Uterus (tissue), 3 donors: ENCODE measurements at regions not wholly inside any gene's neighbourhood (a gene's known extent, or its start where the extent isn't known, plus 50 kb on each side); places are given as distances from the start of the nearest gene placed in this dataset.

ENCODE experiments used
- DNase-seq, 2 donors: peaks; one replicate each; pipeline ENCODE4 v3.0.0-alpha.2; 2019 to 2020
- H3K27ac ChIP-seq, 2 donors: fragments of 200-600 bp; sonication (generic); 1 replicate in 1 of 2; 2 replicates in 1 of 2; pipeline ENCODE4 v1.5.1; 2016 to 2018
- H3K27me3 ChIP-seq, 2 donors: fragments of 200-600 bp; sonication (generic); one replicate each; pipeline ENCODE4 v1.5.1; 2018 to 2019; ENCODE audit warnings: control low read depth in 1 of 2
- H3K36me3 ChIP-seq, 2 donors: fragments of 200-600 bp; sonication (generic); one replicate each; pipeline ENCODE4 v1.5.1; 2019; ENCODE audit warnings: control low read depth in 1 of 2
- H3K4me1 ChIP-seq, 2 donors: fragments of 200-600 bp; sonication (generic); one replicate each; pipeline ENCODE4 v1.5.1; 2018 to 2019; ENCODE audit warnings: control low read depth in 1 of 2
- H3K4me3 ChIP-seq, 2 donors: fragments of 200-600 bp; sonication (generic); 1 replicate in 1 of 2; 2 replicates in 1 of 2; pipeline ENCODE4 v1.5.1; 2018 to 2019; ENCODE audit warnings: mild to moderate bottlenecking in 1 of 2
- H3K9me3 ChIP-seq, 2 donors: fragments of 200-600 bp; sonication (generic); one replicate each; pipeline ENCODE4 v1.5.1; 2019; ENCODE audit warnings: control low read depth in 1 of 2
- POLR2A ChIP-seq, 2 donors: fragments of 450-650 bp; IDR thresholded peaks; one replicate each; pipeline ENCODE4 v1.6.1; 2016; ENCODE audit warnings: antibody characterized with exemption in 2 of 2, mild to moderate bottlenecking in 1 of 2, moderate library complexity in 1 of 2
- intact Hi-C: fragments of 100-400 bp; cut with DNase I; formaldehyde crosslinking; loops from one replicate; pipeline ENCODE4 v1.15.1; 2023; ENCODE audit warnings: low total_unique reads
- TF ChIP-seq, protein P1 (sequence below), 4 experiments: fragments of 200-600 bp in 2 of 4; fragments of 450-650 bp in 2 of 4; sonication (generic) in 2 of 4; IDR thresholded peaks; one replicate each; pipeline ENCODE4 v1.5.1; 2016 to 2019; ENCODE audit warnings: antibody characterized with exemption in 4 of 4, mild to moderate bottlenecking in 2 of 4, moderate library complexity in 1 of 4
- donor health status: DM: yes; HTN: yes; CAD: no.

DNA sequence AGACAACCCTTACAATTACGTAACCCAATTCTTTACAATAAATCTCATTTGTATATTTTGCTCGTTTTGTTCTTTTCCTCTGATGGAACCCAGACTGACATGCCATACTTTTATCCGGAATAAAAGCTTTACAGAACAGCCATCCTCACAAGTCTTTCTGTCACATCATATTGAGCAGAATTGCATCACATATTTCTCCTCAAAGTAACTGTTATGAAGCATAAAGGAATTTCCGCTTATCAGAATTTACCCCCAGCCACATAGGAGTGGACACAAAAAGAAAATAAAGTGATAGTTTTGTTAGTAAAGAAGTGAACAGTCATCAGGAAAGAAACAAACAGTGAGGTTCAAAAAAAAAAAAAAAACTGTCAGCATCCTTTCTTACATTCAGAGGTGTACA, 539.5 kb upstream of the LUZP2 start:
- H3K36me3 ChIP-seq, result no peaks in the 10 kb centered on the region
- intact Hi-C loops, result no loop called here
- no peak overlapping the region for H3K27ac ChIP-seq
- TF ChIP-seq, protein P1, sequence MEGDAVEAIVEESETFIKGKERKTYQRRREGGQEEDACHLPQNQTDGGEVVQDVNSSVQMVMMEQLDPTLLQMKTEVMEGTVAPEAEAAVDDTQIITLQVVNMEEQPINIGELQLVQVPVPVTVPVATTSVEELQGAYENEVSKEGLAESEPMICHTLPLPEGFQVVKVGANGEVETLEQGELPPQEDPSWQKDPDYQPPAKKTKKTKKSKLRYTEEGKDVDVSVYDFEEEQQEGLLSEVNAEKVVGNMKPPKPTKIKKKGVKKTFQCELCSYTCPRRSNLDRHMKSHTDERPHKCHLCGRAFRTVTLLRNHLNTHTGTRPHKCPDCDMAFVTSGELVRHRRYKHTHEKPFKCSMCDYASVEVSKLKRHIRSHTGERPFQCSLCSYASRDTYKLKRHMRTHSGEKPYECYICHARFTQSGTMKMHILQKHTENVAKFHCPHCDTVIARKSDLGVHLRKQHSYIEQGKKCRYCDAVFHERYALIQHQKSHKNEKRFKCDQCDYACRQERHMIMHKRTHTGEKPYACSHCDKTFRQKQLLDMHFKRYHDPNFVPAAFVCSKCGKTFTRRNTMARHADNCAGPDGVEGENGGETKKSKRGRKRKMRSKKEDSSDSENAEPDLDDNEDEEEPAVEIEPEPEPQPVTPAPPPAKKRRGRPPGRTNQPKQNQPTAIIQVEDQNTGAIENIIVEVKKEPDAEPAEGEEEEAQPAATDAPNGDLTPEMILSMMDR (IDR thresholded peaks at IDR 0.05), result no peak
- TF ChIP-seq POLR2A (IDR thresholded peaks at IDR 0.05), result no peak
- no peak for DNase-seq
- no peaks in the 10 kb centered on the region for H3K27me3 ChIP-seq
- H3K9me3 ChIP-seq, result no peaks in the 10 kb centered on the region
- no peak overlapping the region for H3K4me3 ChIP-seq
- no peaks in the 10 kb centered on the region for H3K4me1 ChIP-seq

DNA sequence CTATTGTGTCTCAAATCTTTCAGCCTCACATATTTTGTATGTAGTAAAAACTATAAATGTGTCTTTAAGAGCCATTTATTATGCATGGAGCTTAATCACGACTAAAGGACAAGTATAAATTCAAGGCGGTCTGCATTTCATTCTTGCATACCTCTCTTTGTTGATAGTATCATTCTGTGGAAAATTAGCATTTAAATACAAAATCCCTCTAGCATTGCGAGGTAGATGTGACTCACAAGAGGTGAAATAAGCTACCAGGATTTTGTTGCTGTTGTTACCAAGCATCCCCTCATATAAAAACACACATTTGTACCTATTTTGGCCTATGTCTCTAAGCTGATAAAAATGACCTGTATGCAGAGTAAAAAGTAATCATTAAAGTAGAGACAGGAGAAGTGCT, 537.4 kb upstream of the LUZP2 start:
- DNase-seq, result no peak
- H3K4me1 ChIP-seq, result no peaks in the 10 kb centered on the region
- intact Hi-C loops, result no loop called here

DNA sequence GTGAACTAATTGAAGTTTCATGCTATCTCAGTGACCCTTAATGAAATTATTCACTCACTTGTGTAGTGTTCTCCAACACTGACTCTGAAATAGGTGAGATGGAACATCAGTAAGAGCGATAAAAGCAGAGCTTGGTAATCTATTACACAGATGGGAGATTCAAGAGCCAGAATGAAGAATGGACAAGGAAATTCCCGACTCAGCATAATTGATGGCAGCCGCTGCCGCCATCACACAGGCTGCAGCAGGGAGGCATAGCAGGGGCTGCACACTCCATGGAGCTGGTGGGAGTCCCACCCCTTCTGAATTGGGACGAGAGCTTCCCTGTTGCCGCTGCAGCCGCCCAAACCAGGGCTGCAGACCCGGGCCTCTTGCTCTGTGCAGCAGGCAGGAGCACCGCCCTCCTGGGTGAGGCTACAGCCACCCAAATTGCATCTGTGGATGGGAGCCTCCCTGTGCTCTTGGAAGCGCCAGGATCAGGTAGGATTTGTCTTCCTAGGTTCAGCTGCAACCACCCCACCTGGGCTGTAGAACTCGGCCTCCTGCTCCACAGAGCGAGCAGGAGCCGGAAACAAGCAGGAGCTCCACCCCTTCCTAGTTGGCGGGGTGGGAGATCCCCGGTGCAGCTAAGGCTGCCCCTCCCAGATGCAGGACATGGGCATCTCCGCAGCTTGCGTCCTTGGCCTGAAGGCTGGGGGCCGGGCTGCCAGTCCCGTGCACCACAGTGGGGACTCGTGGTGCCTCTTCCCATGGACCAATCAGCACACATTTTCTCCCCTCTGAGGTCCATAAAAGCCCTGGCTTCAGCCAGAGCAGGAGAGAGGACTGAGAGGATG, 535.1 kb upstream of the LUZP2 start:
- H3K36me3 ChIP-seq, result no peaks in the 10 kb centered on the region
- no peak for DNase-seq
- H3K4me1 ChIP-seq, result no peaks in the 10 kb centered on the region
- no peak for TF ChIP-seq POLR2A (IDR thresholded peaks at IDR 0.05)
- TF ChIP-seq, protein P1 (IDR thresholded peaks at IDR 0.05), result no peak
- H3K9me3 ChIP-seq, result no peaks in the 10 kb centered on the region
- H3K27ac ChIP-seq, result no peak overlapping the region
- H3K4me3 ChIP-seq, result no peak overlapping the region
- intact Hi-C loops, result no loop called here
- no peaks in the 10 kb centered on the region for H3K27me3 ChIP-seq

More for the DNA sequence above, 537.4 kb upstream of the LUZP2 start:
- no peak for TF ChIP-seq POLR2A (IDR thresholded peaks at IDR 0.05)
- TF ChIP-seq, protein P1 (IDR thresholded peaks at IDR 0.05), result no peak
- Histone ChIP-seq H3K4me3 (no peak overlapping the region), H3K27ac (no peak overlapping the region), H3K27me3 (no peaks in the 10 kb centered on the region), H3K36me3 (no peaks in the 10 kb centered on the region), H3K9me3 (no peaks in the 10 kb centered on the region)

DNA sequence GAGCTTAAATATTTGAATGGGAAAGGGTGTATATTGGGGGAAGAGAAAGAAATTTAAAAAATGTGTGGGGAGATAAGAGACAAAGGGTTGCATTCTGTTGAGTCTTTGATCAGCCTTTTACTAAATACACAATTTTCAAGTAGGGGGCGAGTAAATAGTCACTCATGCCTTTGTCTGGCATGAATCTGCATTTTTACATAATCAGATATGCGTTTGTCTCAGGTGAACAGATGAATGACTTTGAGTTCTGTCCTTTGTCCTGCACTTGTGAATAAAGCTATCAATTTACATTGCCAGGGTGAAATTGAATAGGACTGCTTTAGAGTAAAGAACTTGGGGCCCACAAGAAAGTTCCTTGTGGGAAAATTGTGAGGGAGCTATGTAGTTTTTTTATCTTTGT, 523.6 kb upstream of the LUZP2 start:
- no peaks in the 10 kb centered on the region for H3K4me1 ChIP-seq
- H3K9me3 ChIP-seq, result no peaks in the 10 kb centered on the region
- TF ChIP-seq POLR2A (IDR thresholded peaks at IDR 0.05), result no peak
- TF ChIP-seq, protein P1 (IDR thresholded peaks at IDR 0.05), result no peak
- no peak overlapping the region for H3K4me3 ChIP-seq
- H3K27me3 ChIP-seq, result no peaks in the 10 kb centered on the region
- no peaks in the 10 kb centered on the region for H3K36me3 ChIP-seq
- H3K27ac ChIP-seq, result no peak overlapping the region
- no peak for DNase-seq
- intact Hi-C loops, result no loop called here

DNA sequence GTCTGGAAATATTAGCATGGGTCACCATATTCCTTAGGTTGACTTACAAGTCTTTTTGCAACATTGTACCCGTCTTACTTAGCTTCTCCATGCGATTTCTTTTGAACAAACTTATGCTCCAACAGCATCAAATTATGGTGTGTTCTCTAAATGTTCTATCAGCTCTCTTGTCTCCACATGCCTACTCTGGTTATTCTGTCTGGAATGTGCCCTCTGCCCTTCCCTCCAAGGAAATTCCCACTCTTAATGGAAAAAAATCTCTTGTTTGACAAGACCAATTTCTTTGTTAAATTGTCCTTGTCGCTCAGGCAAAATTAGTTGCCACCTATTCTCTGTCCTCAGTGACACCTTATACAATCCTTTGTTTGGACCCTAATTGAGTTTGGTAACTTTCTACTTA, 522.8 kb upstream of the LUZP2 start:
- H3K4me3 ChIP-seq, result no peak overlapping the region
- no peak for DNase-seq
- no peak overlapping the region for H3K27ac ChIP-seq
- H3K4me1 ChIP-seq, result no peaks in the 10 kb centered on the region
- no peaks in the 10 kb centered on the region for H3K27me3 ChIP-seq
- intact Hi-C loops, result no loop called here
- no peak for TF ChIP-seq POLR2A (IDR thresholded peaks at IDR 0.05)
- TF ChIP-seq, protein P1 (IDR thresholded peaks at IDR 0.05), result no peak
- H3K36me3 ChIP-seq, result no peaks in the 10 kb centered on the region
- H3K9me3 ChIP-seq, result no peaks in the 10 kb centered on the region
